ENCODE measurements at regions not wholly inside any gene's neighbourhood (a gene's known extent, or its start where the extent isn't known, plus 50 kb on each side); places are given as distances from the start of the nearest gene placed in this dataset.
A peak's percentile ranks its signal among the peaks of the same experiment; 100 is the strongest.
"Not testable (repeated sequence)": the region's sequence is repeated elsewhere in the genome, so short reads cannot be mapped to it uniquely, and the experiment has no call there.

- H3K36me3 ChIP-seq; H3K27ac ChIP-seq; DNase-seq; H3K27me3 ChIP-seq; H3K4me1 ChIP-seq; H3K9me3 ChIP-seq; H3K4me3 ChIP-seq; intact Hi-C loops (cut with DNase I): not testable (repeated sequence)
- WGBS, 2 donors = 85 to 87% methylated on average over 4 of the region's 4 CpGs
Measured at GRCh38 chr13:52565324-52565723, 76.9 kb upstream of the HNRNPA1L2 start.

GRCh38 chr13:52569904-52570602, 72.2 kb upstream of the HNRNPA1L2 start:
- peak in 2 of 4 experiments; percentile 25 to 43 for TF ChIP-seq CTCF (IDR thresholded peaks at IDR 0.05)
- H3K27me3 ChIP-seq; intact Hi-C loops (cut with DNase I); H3K27ac ChIP-seq; H3K4me3 ChIP-seq; H3K9me3 ChIP-seq; H3K4me1 ChIP-seq; H3K36me3 ChIP-seq: not testable (repeated sequence)
- DNase-seq = peak; percentile 79
- WGBS, 2 donors = 2 to 3% methylated on average over 3 of the region's 9 CpGs

- intact Hi-C loops (cut with DNase I); H3K4me3 ChIP-seq: not testable (repeated sequence)
- 94 to 96% methylated on average over 2 of the region's 3 CpGs for WGBS, 2 donors
Measured at GRCh38 chr13:52571163-52571562, 71.1 kb upstream of the HNRNPA1L2 start.

GRCh38 chr13:52582962-52583361, 59.3 kb upstream of the HNRNPA1L2 start:
- H3K4me3 ChIP-seq; H3K27me3 ChIP-seq; H3K27ac ChIP-seq; DNase-seq; H3K4me1 ChIP-seq; H3K9me3 ChIP-seq; intact Hi-C loops (cut with DNase I); H3K36me3 ChIP-seq: not testable (repeated sequence)
- WGBS, 2 donors = 18 to 30% methylated on average over 2 of the region's 2 CpGs

More at GRCh38 chr13:52571163-52571562, 71.1 kb upstream of the HNRNPA1L2 start:
- H3K27ac ChIP-seq, H3K27me3 ChIP-seq, H3K9me3 ChIP-seq, DNase-seq, H3K4me1 ChIP-seq, H3K36me3 ChIP-seq: not testable (repeated sequence)
